ENCODE measurements at regions not wholly inside any gene's neighbourhood (a gene's known extent, or its start where the extent isn't known, plus 50 kb on each side); places are given as distances from the start of the nearest gene placed in this dataset.

- no peak overlapping the region for H3K4me3 Mint-ChIP-seq
- H3K9me3 Mint-ChIP-seq, result no peaks in the 10 kb centered on the region
- H3K27me3 Mint-ChIP-seq (ENCODE audit: low read depth), result no peaks in the 10 kb centered on the region
- no peaks in the 10 kb centered on the region for H3K4me1 Mint-ChIP-seq (ENCODE audit: low read depth)
- no peaks in the 10 kb centered on the region for H3K36me3 Mint-ChIP-seq (ENCODE audit: low read depth)
- H3K27ac Mint-ChIP-seq, result no peak overlapping the region
These were observed 238.8 kb downstream of the GXYLT1 start for GRCh38 chr12:41905759-41906297.

- Mint-ChIP-seq H3K4me1 (ENCODE audit: low read depth) (no peaks in the 10 kb centered on the region), H3K27me3 (ENCODE audit: low read depth) (no peaks in the 10 kb centered on the region), H3K4me3 (no peak overlapping the region), H3K27ac (no peak overlapping the region), H3K9me3 (no peaks in the 10 kb centered on the region), H3K36me3 (ENCODE audit: low read depth) (no peaks in the 10 kb centered on the region)
These were observed 239.5 kb downstream of the GXYLT1 start for GRCh38 chr12:41905073-41905758.

GRCh38 chr12:41904041-41904440 is 240.6 kb downstream of the GXYLT1 start:
- H3K4me3 Mint-ChIP-seq, result no peak overlapping the region

GRCh38 chr12:41903014-41903708 is 241.5 kb downstream of the GXYLT1 start:
- H3K9me3 Mint-ChIP-seq, result no peaks in the 10 kb centered on the region
- no peaks in the 10 kb centered on the region for H3K27me3 Mint-ChIP-seq (ENCODE audit: low read depth)
- H3K4me1 Mint-ChIP-seq (ENCODE audit: low read depth), result no peaks in the 10 kb centered on the region
- H3K36me3 Mint-ChIP-seq (ENCODE audit: low read depth), result no peaks in the 10 kb centered on the region
- H3K4me3 Mint-ChIP-seq, result no peak overlapping the region
- no peak overlapping the region for H3K27ac Mint-ChIP-seq

More at GRCh38 chr12:41904041-41904440, 240.6 kb downstream of the GXYLT1 start:
- Mint-ChIP-seq H3K4me1 (ENCODE audit: low read depth) (no peaks in the 10 kb centered on the region), H3K9me3 (no peaks in the 10 kb centered on the region), H3K36me3 (ENCODE audit: low read depth) (no peaks in the 10 kb centered on the region), H3K27ac (no peak overlapping the region), H3K27me3 (ENCODE audit: low read depth) (no peaks in the 10 kb centered on the region)

- no peaks in the 10 kb centered on the region for H3K9me3 Mint-ChIP-seq
- no peaks in the 10 kb centered on the region for H3K27me3 Mint-ChIP-seq (ENCODE audit: low read depth)
- H3K4me3 Mint-ChIP-seq, result no peak overlapping the region
- no peaks in the 10 kb centered on the region for H3K36me3 Mint-ChIP-seq (ENCODE audit: low read depth)
- no peaks in the 10 kb centered on the region for H3K4me1 Mint-ChIP-seq (ENCODE audit: low read depth)
- H3K27ac Mint-ChIP-seq, result no peak overlapping the region
These were observed 245.1 kb downstream of the GXYLT1 start for GRCh38 chr12:41899577-41899976.

GRCh38 chr12:41897593-41897992 is 247.1 kb downstream of the GXYLT1 start:
- H3K4me3 Mint-ChIP-seq, result no peak overlapping the region
- H3K27me3 Mint-ChIP-seq (ENCODE audit: low read depth), result no peaks in the 10 kb centered on the region
- H3K9me3 Mint-ChIP-seq, result no peaks in the 10 kb centered on the region
- no peaks in the 10 kb centered on the region for H3K36me3 Mint-ChIP-seq (ENCODE audit: low read depth)
- H3K27ac Mint-ChIP-seq, result no peak overlapping the region
- H3K4me1 Mint-ChIP-seq (ENCODE audit: low read depth), result no peaks in the 10 kb centered on the region

- Mint-ChIP-seq H3K36me3 (ENCODE audit: low read depth) (no peaks in the 10 kb centered on the region), H3K27ac (no peak overlapping the region), H3K4me1 (ENCODE audit: low read depth) (no peaks in the 10 kb centered on the region), H3K9me3 (no peaks in the 10 kb centered on the region), H3K27me3 (ENCODE audit: low read depth) (no peaks in the 10 kb centered on the region), H3K4me3 (no peak overlapping the region)
These were observed 251.2 kb downstream of the GXYLT1 start for GRCh38 chr12:41893491-41893890.

- no peaks in the 10 kb centered on the region for H3K4me1 Mint-ChIP-seq (ENCODE audit: low read depth)
- H3K9me3 Mint-ChIP-seq, result no peaks in the 10 kb centered on the region
- no peak overlapping the region for H3K4me3 Mint-ChIP-seq
- H3K36me3 Mint-ChIP-seq (ENCODE audit: low read depth), result no peaks in the 10 kb centered on the region
- no peaks in the 10 kb centered on the region for H3K27me3 Mint-ChIP-seq (ENCODE audit: low read depth)
- H3K27ac Mint-ChIP-seq, result no peak overlapping the region
These were observed 252.4 kb downstream of the GXYLT1 start for GRCh38 chr12:41892302-41892701.

- Mint-ChIP-seq H3K9me3 (no peaks in the 10 kb centered on the region), H3K27ac (no peak overlapping the region), H3K36me3 (ENCODE audit: low read depth) (no peaks in the 10 kb centered on the region), H3K4me1 (ENCODE audit: low read depth) (no peaks in the 10 kb centered on the region), H3K4me3 (no peak overlapping the region), H3K27me3 (ENCODE audit: low read depth) (no peaks in the 10 kb centered on the region)
These were observed 253.4 kb downstream of the GXYLT1 start for GRCh38 chr12:41891226-41891625.

- no peaks in the 10 kb centered on the region for H3K9me3 Mint-ChIP-seq
- H3K4me1 Mint-ChIP-seq (ENCODE audit: low read depth), result no peaks in the 10 kb centered on the region
- no peaks in the 10 kb centered on the region for H3K36me3 Mint-ChIP-seq (ENCODE audit: low read depth)
- H3K27ac Mint-ChIP-seq, result no peak overlapping the region
- H3K27me3 Mint-ChIP-seq (ENCODE audit: low read depth), result no peaks in the 10 kb centered on the region
- no peak overlapping the region for H3K4me3 Mint-ChIP-seq
These were observed 256.4 kb downstream of the GXYLT1 start for GRCh38 chr12:41888285-41888684.

- Mint-ChIP-seq H3K4me3 (no peak overlapping the region), H3K27ac (no peak overlapping the region), H3K4me1 (ENCODE audit: low read depth) (no peaks in the 10 kb centered on the region), H3K27me3 (ENCODE audit: low read depth) (no peaks in the 10 kb centered on the region), H3K36me3 (ENCODE audit: low read depth) (no peaks in the 10 kb centered on the region), H3K9me3 (no peaks in the 10 kb centered on the region)
These were observed 262.5 kb downstream of the GXYLT1 start for GRCh38 chr12:41881891-41882805.

GRCh38 chr12:41869432-41869831 is 275.2 kb downstream of the GXYLT1 start:
- H3K27me3 Mint-ChIP-seq (ENCODE audit: low read depth), result no peaks in the 10 kb centered on the region
- peaks cover 4% of the 10 kb centered on the region for H3K9me3 Mint-ChIP-seq
- H3K36me3 Mint-ChIP-seq (ENCODE audit: low read depth), result no peaks in the 10 kb centered on the region
- no peak overlapping the region for H3K4me3 Mint-ChIP-seq
- H3K27ac Mint-ChIP-seq, result no peak overlapping the region
- no peaks in the 10 kb centered on the region for H3K4me1 Mint-ChIP-seq (ENCODE audit: low read depth)

GRCh38 chr12:41866878-41867430 is 277.7 kb downstream of the GXYLT1 start:
- H3K4me1 Mint-ChIP-seq (ENCODE audit: low read depth), result no peaks in the 10 kb centered on the region
- H3K4me3 Mint-ChIP-seq, result no peak overlapping the region
- H3K27ac Mint-ChIP-seq, result no peak overlapping the region
- no peaks in the 10 kb centered on the region for H3K27me3 Mint-ChIP-seq (ENCODE audit: low read depth)
- no peaks in the 10 kb centered on the region for H3K9me3 Mint-ChIP-seq
- H3K36me3 Mint-ChIP-seq (ENCODE audit: low read depth), result no peaks in the 10 kb centered on the region

- H3K36me3 Mint-ChIP-seq (ENCODE audit: low read depth), result no peaks in the 10 kb centered on the region
- no peak overlapping the region for H3K27ac Mint-ChIP-seq
- no peaks in the 10 kb centered on the region for H3K9me3 Mint-ChIP-seq
- no peak overlapping the region for H3K4me3 Mint-ChIP-seq
- no peaks in the 10 kb centered on the region for H3K4me1 Mint-ChIP-seq (ENCODE audit: low read depth)
- no peaks in the 10 kb centered on the region for H3K27me3 Mint-ChIP-seq (ENCODE audit: low read depth)
These were observed 288.4 kb downstream of the GXYLT1 start for GRCh38 chr12:41856228-41856627.

All from T-helper 1 cell treated with Interleukin-12 subunit alpha and Interleukin-12 subunit beta and Interleukin-4 antibody, amounts not matched to agents 30 μg/mL and 1 μg/mL, for 36 hours (primary cell).